HEK293 (cell line): ENCODE measurements at regions not wholly inside any gene's neighbourhood (a gene's known extent, or its start where the extent isn't known, plus 50 kb on each side); places are given as distances from the start of the nearest gene placed in this dataset.

Experiments used
- GLIS2 ChIP-seq: fragments of 450-650 bp; formaldehyde crosslinking; IDR thresholded peaks from 2 replicates; pipeline ENCODE4 v1.5.1; 2016; ENCODE audit warnings: missing biosample characterization, missing genetic modification characterization
- KLF10 ChIP-seq: fragments of 450-650 bp; IDR thresholded peaks from 2 replicates; pipeline ENCODE4 v1.5.1; 2018; ENCODE audit warnings: missing biosample characterization, mild to moderate bottlenecking, missing genetic modification characterization
- PBX3 ChIP-seq: sonication (generic); formaldehyde crosslinking; IDR thresholded peaks from 2 replicates; pipeline ENCODE4 v1.8.1; 2022; ENCODE audit warnings: mild to moderate bottlenecking, moderate library complexity, missing genetic modification reagents
- REST ChIP-seq: fragments of 450-650 bp; formaldehyde crosslinking; IDR thresholded peaks from 2 replicates; pipeline ENCODE4 v1.5.1; 2016; ENCODE audit warnings: missing biosample characterization, missing genetic modification characterization
- TCF7L2 ChIP-seq: IDR thresholded peaks from 2 replicates; pipeline ENCODE4 v1.6.1; 2011; ENCODE audit warnings: low read depth, mild to moderate bottlenecking, inconsistent platforms, low read length, moderate library complexity, borderline replicate concordance
- ZNF302 ChIP-seq: fragments of 450-650 bp; formaldehyde crosslinking; IDR thresholded peaks from 2 replicates; pipeline ENCODE4 v1.5.1; 2016; ENCODE audit warnings: missing biosample characterization, missing genetic modification characterization, low read depth
- ZNF341 ChIP-seq: fragments of 450-650 bp; formaldehyde crosslinking; IDR thresholded peaks from 2 replicates; pipeline ENCODE4; 2016; ENCODE audit warnings: low read depth, missing biosample characterization, missing genetic modification characterization
- ZNF707 ChIP-seq: fragments of 450-650 bp; formaldehyde crosslinking; IDR thresholded peaks from 2 replicates; pipeline ENCODE4 v1.5.1; 2016; ENCODE audit warnings: missing biosample characterization, missing genetic modification characterization
- TF ChIP-seq, protein P1 (sequence below): fragments of 450-650 bp; formaldehyde crosslinking; IDR thresholded peaks from 2 replicates; pipeline ENCODE4 v1.5.1; 2016; ENCODE audit warnings: missing biosample characterization, missing genetic modification characterization
- TF ChIP-seq, protein P2 (sequence below): fragments of 450-650 bp; formaldehyde crosslinking; IDR thresholded peaks from 2 replicates; pipeline ENCODE4 v1.5.1; 2016; ENCODE audit warnings: missing biosample characterization, missing genetic modification characterization, low read depth

DNA sequence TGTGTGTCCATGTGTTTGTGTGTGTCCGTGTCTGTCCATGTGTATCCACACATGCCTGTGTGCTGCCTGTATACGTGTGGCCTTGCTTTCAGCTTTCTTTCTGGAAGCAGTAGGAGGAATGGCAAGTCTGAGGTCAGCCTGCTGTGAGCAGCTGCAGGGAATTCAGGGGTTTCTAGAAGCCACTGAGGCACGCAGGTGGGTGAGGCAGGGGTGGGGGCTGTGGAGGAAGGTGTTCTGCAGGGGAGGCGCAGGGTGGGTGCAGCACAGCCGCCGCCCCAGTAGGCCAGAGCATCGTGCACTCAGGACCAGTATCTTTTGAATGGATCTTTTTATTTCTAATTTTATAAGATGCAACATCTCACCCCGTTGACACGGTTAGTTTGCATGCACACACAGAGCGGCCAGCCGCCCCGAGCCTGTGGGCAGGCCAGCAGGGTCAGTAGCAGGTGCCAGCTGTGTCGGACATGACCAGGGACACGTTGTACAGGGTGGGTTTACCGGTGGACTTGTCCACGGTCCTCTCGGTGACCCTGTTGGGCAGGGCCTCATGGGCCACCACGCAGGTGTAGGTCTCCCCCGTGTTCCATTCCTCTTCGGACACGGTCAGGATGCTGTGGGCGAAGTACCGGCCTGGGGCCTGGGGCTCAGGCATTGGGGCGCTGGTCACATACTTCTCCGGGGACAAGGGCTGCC is 327.7 kb downstream of the TMEM121 start:
- TF ChIP-seq, protein P1, sequence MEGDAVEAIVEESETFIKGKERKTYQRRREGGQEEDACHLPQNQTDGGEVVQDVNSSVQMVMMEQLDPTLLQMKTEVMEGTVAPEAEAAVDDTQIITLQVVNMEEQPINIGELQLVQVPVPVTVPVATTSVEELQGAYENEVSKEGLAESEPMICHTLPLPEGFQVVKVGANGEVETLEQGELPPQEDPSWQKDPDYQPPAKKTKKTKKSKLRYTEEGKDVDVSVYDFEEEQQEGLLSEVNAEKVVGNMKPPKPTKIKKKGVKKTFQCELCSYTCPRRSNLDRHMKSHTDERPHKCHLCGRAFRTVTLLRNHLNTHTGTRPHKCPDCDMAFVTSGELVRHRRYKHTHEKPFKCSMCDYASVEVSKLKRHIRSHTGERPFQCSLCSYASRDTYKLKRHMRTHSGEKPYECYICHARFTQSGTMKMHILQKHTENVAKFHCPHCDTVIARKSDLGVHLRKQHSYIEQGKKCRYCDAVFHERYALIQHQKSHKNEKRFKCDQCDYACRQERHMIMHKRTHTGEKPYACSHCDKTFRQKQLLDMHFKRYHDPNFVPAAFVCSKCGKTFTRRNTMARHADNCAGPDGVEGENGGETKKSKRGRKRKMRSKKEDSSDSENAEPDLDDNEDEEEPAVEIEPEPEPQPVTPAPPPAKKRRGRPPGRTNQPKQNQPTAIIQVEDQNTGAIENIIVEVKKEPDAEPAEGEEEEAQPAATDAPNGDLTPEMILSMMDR (tag by site-specific recombination): no peak
- TF ChIP-seq, protein P2, sequence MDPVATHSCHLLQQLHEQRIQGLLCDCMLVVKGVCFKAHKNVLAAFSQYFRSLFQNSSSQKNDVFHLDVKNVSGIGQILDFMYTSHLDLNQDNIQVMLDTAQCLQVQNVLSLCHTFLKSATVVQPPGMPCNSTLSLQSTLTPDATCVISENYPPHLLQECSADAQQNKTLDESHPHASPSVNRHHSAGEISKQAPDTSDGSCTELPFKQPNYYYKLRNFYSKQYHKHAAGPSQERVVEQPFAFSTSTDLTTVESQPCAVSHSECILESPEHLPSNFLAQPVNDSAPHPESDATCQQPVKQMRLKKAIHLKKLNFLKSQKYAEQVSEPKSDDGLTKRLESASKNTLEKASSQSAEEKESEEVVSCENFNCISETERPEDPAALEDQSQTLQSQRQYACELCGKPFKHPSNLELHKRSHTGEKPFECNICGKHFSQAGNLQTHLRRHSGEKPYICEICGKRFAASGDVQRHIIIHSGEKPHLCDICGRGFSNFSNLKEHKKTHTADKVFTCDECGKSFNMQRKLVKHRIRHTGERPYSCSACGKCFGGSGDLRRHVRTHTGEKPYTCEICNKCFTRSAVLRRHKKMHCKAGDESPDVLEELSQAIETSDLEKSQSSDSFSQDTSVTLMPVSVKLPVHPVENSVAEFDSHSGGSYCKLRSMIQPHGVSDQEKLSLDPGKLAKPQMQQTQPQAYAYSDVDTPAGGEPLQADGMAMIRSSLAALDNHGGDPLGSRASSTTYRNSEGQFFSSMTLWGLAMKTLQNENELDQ (tag by site-specific recombination): no peak
- TF ChIP-seq GLIS2 (tag by site-specific recombination): no peak
- no peak for TF ChIP-seq ZNF302 (tag by site-specific recombination)
- no peak for TF ChIP-seq KLF10 (tag by site-specific recombination)
- TF ChIP-seq PBX3: no peak
- no peak for TF ChIP-seq ZNF707 (tag by site-specific recombination)
- TF ChIP-seq ZNF341 (tag by site-specific recombination): no peak
- TF ChIP-seq TCF7L2: no peak
- no peak for TF ChIP-seq REST (tag by site-specific recombination)
